DMS153 (cell line): ENCODE measurements at regions not wholly inside any gene's neighbourhood (a gene's known extent, or its start where the extent isn't known, plus 50 kb on each side); places are given as distances from the start of the nearest gene placed in this dataset.

ENCODE experiments used
- DNase-seq: peaks from one replicate; lab custom pipeline; 2025; lab: John Stamatoyannopoulos, UW

- no peak for DNase-seq
Measured at GRCh38 chr5:56587381-56588130, 227.8 kb upstream of the MAP3K1 start.

GRCh38 chr5:56585999-56586691, 229.2 kb upstream of the MAP3K1 start:
- DNase-seq: peak; percentile 36

GRCh38 chr5:56585461-56585860, 229.9 kb upstream of the MAP3K1 start:
- no peak for DNase-seq

GRCh38 chr5:56581426-56581825, 233.9 kb upstream of the MAP3K1 start:
- no peak for DNase-seq

- no peak for DNase-seq
Measured at GRCh38 chr5:56580864-56581263, 234.5 kb upstream of the MAP3K1 start.

- DNase-seq: no peak
Measured at GRCh38 chr5:56575821-56576220, 239.5 kb upstream of the MAP3K1 start.

GRCh38 chr5:56574778-56575177, 240.6 kb upstream of the MAP3K1 start:
- DNase-seq: no peak

GRCh38 chr5:56569566-56569965, 245.8 kb upstream of the MAP3K1 start:
- no peak for DNase-seq

GRCh38 chr5:56569076-56569475, 246.3 kb upstream of the MAP3K1 start:
- no peak for DNase-seq

GRCh38 chr5:56567278-56567677, 248.1 kb upstream of the MAP3K1 start:
- no peak for DNase-seq

- DNase-seq: no peak
Measured at GRCh38 chr5:56566374-56567249, 248.7 kb upstream of the MAP3K1 start.

GRCh38 chr5:56565644-56566043, 249.7 kb upstream of the MAP3K1 start:
- DNase-seq: no peak

- DNase-seq: no peak
Measured at GRCh38 chr5:56565283-56565615, 250.1 kb upstream of the MAP3K1 start.

GRCh38 chr5:56564541-56565282, 250.6 kb upstream of the MAP3K1 start:
- no peak for DNase-seq

GRCh38 chr5:56561455-56561854, 253.9 kb upstream of the MAP3K1 start:
- no peak for DNase-seq

GRCh38 chr5:56558131-56558745, 257.1 kb upstream of the MAP3K1 start:
- no peak for DNase-seq

GRCh38 chr5:56557198-56557597, 258.2 kb upstream of the MAP3K1 start:
- no peak for DNase-seq

- DNase-seq: no peak
Measured at GRCh38 chr5:56552612-56553268, 262.6 kb upstream of the MAP3K1 start.

GRCh38 chr5:56550227-56550626, 265.1 kb upstream of the MAP3K1 start:
- DNase-seq: no peak

GRCh38 chr5:56549096-56549886, 266.1 kb upstream of the MAP3K1 start:
- DNase-seq: no peak
